ENCODE measurements at regions not wholly inside any gene's neighbourhood (a gene's known extent, or its start where the extent isn't known, plus 50 kb on each side); places are given as distances from the start of the nearest gene placed in this dataset.

DNA sequence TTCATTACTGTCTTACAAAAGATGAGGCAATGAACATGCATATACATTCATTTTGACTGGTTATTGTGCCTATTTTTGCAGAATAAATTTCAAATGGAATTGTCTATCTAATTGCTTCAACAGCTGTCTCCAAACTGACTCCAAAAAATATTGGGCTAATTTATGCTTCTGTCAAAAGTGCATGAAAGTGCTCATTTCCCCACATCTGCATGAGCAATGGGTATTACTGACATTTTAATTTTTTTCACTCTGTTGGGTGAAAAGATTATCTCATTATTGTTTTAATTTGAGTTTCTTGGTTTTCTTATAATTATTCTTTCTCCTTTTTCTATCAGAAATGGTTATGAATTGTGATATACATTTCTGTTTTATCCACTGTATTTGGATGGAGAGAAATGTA lies 404.2 kb downstream of the QKI start:
- TF ChIP-seq EZH2 (IDR thresholded peaks at IDR 0.05; ENCODE audit: insufficient read depth, low read length): no peak
- TF ChIP-seq, protein P1, sequence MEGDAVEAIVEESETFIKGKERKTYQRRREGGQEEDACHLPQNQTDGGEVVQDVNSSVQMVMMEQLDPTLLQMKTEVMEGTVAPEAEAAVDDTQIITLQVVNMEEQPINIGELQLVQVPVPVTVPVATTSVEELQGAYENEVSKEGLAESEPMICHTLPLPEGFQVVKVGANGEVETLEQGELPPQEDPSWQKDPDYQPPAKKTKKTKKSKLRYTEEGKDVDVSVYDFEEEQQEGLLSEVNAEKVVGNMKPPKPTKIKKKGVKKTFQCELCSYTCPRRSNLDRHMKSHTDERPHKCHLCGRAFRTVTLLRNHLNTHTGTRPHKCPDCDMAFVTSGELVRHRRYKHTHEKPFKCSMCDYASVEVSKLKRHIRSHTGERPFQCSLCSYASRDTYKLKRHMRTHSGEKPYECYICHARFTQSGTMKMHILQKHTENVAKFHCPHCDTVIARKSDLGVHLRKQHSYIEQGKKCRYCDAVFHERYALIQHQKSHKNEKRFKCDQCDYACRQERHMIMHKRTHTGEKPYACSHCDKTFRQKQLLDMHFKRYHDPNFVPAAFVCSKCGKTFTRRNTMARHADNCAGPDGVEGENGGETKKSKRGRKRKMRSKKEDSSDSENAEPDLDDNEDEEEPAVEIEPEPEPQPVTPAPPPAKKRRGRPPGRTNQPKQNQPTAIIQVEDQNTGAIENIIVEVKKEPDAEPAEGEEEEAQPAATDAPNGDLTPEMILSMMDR (IDR thresholded peaks at IDR 0.05; ENCODE audit: insufficient read depth, low read depth, low read length): no peak
